Neural progenitor cell (in vitro differentiated cells): ENCODE measurements at regions not wholly inside any gene's neighbourhood (a gene's known extent, or its start where the extent isn't known, plus 50 kb on each side); places are given as distances from the start of the nearest gene placed in this dataset.
"Not testable (repeated sequence)": the region's sequence is repeated elsewhere in the genome, so short reads cannot be mapped to it uniquely, and the experiment has no call there.

Experiments used
- DNase-seq: peaks from one replicate; pipeline ENCODE4 v3.0.0-alpha.2; 2016; ENCODE audit warnings: low spot score
- H2AFZ ChIP-seq: fragments of 200-600 bp; sonication (generic); replicated peaks from 2 replicates; pipeline ENCODE4 v1.6.1; 2016; ENCODE audit warnings: antibody characterized with exemption
- H3F3A ChIP-seq: fragments of 200-600 bp; sonication (generic); 2 replicates; pipeline ENCODE4 v1.6.1; 2016; ENCODE audit warnings: antibody characterized with exemption, low read depth
- H3K27ac ChIP-seq: fragments of 200-600 bp; sonication (generic); 2 replicates; pipeline ENCODE4 v1.5.1; 2016; ENCODE audit warnings: mild to moderate bottlenecking
- H3K27me3 ChIP-seq: fragments of 200-600 bp; sonication (generic); 2 replicates; pipeline ENCODE4 v1.6.1; 2016; ENCODE audit warnings: mild to moderate bottlenecking, moderate library complexity
- H3K36me3 ChIP-seq: fragments of 200-600 bp; sonication (generic); 2 replicates; pipeline ENCODE4 v1.5.1; 2016
- H3K4me1 ChIP-seq: fragments of 200-600 bp; sonication (generic); 2 replicates; pipeline ENCODE4 v1.6.1; 2016; ENCODE audit warnings: mixed run types
- H3K4me2 ChIP-seq: fragments of 200-600 bp; sonication (generic); 2 replicates; pipeline ENCODE4 v1.6.1; 2016
- H3K4me3 ChIP-seq: fragments of 200-600 bp; sonication (generic); 2 replicates; pipeline ENCODE4 v1.5.1; 2016
- H3K79me2 ChIP-seq: fragments of 200-600 bp; sonication (generic); 2 replicates; pipeline ENCODE4 v1.6.1; 2016; ENCODE audit warnings: low read depth
- H3K9ac ChIP-seq: fragments of 200-600 bp; sonication (generic); 2 replicates; pipeline ENCODE4 v1.6.1; 2016
- H3K9me3 ChIP-seq: fragments of 200-600 bp; sonication (generic); 2 replicates; pipeline ENCODE4 v1.5.1; 2016; ENCODE audit warnings: low read depth
- H4K20me1 ChIP-seq: fragments of 200-600 bp; sonication (generic); 2 replicates; pipeline ENCODE4 v1.6.1; 2016; ENCODE audit warnings: low read depth
- H3K27ac Mint-ChIP-seq: 3 replicates; pipeline ENCODE4 v1.8.0; 2021; ENCODE audit warnings: mixed read lengths
- H3K27me3 Mint-ChIP-seq: 2 replicates; pipeline ENCODE4 v1.8.0; 2022; ENCODE audit warnings: low read depth, mild to moderate bottlenecking, inconsistent platforms, moderate library complexity, mixed read lengths; ENCODE audit not compliant: insufficient read depth
- H3K36me3 Mint-ChIP-seq: 3 replicates; pipeline ENCODE4 v1.8.0; 2021; ENCODE audit warnings: mixed read lengths
- H3K4me1 Mint-ChIP-seq: 3 replicates; pipeline ENCODE4 v1.8.0; 2021; ENCODE audit warnings: mixed read lengths
- H3K4me3 Mint-ChIP-seq: 3 replicates; pipeline ENCODE4 v1.8.0; 2021; ENCODE audit warnings: mild to moderate bottlenecking, moderate library complexity, mixed read lengths
- H3K9me3 Mint-ChIP-seq: 3 replicates; pipeline ENCODE4 v1.8.0; 2020; ENCODE audit warnings: mixed read lengths
- TF ChIP-seq, protein P1 (sequence below): fragments of 200-600 bp; sonication (generic); IDR thresholded peaks from 2 replicates; pipeline ENCODE4 v1.5.1; 2017; ENCODE audit warnings: antibody characterized with exemption, mild to moderate bottlenecking

DNA sequence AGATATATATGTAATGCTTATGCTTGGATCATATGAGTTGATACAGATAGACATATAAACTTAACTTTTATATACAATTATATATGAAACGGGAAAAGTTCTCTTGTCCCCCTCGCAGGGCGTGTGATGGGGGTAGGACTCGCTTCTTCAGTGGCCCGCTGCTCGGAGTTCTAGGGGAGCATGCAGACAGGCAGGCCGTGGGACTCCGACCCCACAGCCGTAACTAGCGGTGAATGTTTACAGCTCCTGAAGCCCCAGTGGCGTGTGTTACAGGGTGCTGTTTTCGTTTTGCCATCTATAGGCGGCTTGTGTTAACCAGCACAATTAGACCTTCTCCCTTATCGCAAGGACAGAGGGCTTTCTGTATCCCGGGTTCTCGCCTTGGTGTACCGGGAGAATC, 1899.8 kb downstream of the PCDH9 start:
- Histone ChIP-seq H3K27me3 (no peaks in the 10 kb centered on the region), H3K36me3 (no peaks in the 10 kb centered on the region), H2AFZ (no peak overlapping the region), H3K4me3 (no peak overlapping the region), H3K27ac (no peak overlapping the region), H4K20me1 (no peaks in the 10 kb centered on the region), H3K79me2 (no peaks in the 10 kb centered on the region), H3K9ac (no peak overlapping the region), H3K4me1 (no peaks in the 10 kb centered on the region), H3K9me3 (no peaks in the 10 kb centered on the region), H3F3A (no peaks in the 10 kb centered on the region), H3K4me2 (no peak overlapping the region)
- H3K4me3 Mint-ChIP-seq, result no peak overlapping the region
- TF ChIP-seq, protein P1, sequence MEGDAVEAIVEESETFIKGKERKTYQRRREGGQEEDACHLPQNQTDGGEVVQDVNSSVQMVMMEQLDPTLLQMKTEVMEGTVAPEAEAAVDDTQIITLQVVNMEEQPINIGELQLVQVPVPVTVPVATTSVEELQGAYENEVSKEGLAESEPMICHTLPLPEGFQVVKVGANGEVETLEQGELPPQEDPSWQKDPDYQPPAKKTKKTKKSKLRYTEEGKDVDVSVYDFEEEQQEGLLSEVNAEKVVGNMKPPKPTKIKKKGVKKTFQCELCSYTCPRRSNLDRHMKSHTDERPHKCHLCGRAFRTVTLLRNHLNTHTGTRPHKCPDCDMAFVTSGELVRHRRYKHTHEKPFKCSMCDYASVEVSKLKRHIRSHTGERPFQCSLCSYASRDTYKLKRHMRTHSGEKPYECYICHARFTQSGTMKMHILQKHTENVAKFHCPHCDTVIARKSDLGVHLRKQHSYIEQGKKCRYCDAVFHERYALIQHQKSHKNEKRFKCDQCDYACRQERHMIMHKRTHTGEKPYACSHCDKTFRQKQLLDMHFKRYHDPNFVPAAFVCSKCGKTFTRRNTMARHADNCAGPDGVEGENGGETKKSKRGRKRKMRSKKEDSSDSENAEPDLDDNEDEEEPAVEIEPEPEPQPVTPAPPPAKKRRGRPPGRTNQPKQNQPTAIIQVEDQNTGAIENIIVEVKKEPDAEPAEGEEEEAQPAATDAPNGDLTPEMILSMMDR, result no peak
- no peak overlapping the region for H3K27ac Mint-ChIP-seq
- no peaks in the 10 kb centered on the region for H3K4me1 Mint-ChIP-seq
- no peaks in the 10 kb centered on the region for H3K27me3 Mint-ChIP-seq
- DNase-seq, result no peak
- no peaks in the 10 kb centered on the region for H3K9me3 Mint-ChIP-seq
- no peaks in the 10 kb centered on the region for H3K36me3 Mint-ChIP-seq

DNA sequence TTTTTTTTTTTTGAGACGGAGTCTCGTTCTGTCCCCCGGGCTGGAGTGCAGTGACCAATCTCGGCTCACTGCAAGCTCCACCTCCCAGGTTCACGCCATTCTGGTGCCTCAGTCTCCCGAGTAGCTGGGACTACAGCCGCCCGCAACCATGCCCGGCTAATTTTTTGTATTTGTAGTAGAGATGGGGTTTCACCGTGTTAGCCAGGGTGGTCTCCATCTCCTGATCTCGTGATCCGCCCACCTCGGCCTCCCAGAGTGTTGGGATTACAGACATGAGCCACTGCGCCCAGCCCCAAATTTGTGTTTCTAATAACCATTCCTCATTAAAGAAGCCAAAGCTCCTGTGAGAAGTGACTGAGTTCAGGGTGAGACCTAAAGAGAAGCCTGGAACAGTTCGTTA, 1906.9 kb downstream of the PCDH9 start:
- H3K27ac ChIP-seq, H4K20me1 ChIP-seq, H3K4me1 Mint-ChIP-seq, H3K4me2 ChIP-seq, H3K9me3 Mint-ChIP-seq, H3K36me3 ChIP-seq, H3K27me3 ChIP-seq, H3K4me3 ChIP-seq, H3K9ac ChIP-seq, H3K4me1 ChIP-seq, DNase-seq, H3K79me2 ChIP-seq, H3K9me3 ChIP-seq, H3F3A ChIP-seq, H3K36me3 Mint-ChIP-seq, H2AFZ ChIP-seq, H3K4me3 Mint-ChIP-seq, H3K27me3 Mint-ChIP-seq, H3K27ac Mint-ChIP-seq: not testable (repeated sequence)

DNA sequence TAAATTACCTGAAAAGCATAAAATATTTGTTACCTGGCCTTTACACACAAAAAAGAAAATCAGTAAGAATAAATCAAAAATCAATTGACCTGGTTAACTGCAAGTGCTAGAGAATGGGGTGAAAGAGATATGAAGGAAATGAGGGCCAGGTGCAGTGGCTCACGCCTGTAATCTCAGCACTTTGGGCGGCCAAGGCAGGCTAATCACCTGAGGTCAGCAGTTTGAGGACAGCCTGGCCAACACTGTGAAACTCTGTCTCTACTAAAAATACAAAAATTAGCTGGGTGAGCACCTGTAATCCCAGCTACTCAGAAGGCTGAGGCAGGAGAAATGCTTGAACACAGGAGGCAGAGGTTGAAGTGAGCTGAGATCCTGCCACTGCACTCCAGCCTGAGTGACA, 1908.7 kb downstream of the PCDH9 start:
- not testable (repeated sequence) for H3K27me3 ChIP-seq, H3K4me3 Mint-ChIP-seq, H3K9me3 ChIP-seq, H3K79me2 ChIP-seq, H3K9me3 Mint-ChIP-seq, H3K4me2 ChIP-seq, H3K4me3 ChIP-seq, H3K4me1 ChIP-seq, H3K36me3 ChIP-seq, H3K36me3 Mint-ChIP-seq, H3K27ac Mint-ChIP-seq, H2AFZ ChIP-seq, H3F3A ChIP-seq, H3K4me1 Mint-ChIP-seq, H4K20me1 ChIP-seq, H3K9ac ChIP-seq, DNase-seq, H3K27me3 Mint-ChIP-seq, H3K27ac ChIP-seq

DNA sequence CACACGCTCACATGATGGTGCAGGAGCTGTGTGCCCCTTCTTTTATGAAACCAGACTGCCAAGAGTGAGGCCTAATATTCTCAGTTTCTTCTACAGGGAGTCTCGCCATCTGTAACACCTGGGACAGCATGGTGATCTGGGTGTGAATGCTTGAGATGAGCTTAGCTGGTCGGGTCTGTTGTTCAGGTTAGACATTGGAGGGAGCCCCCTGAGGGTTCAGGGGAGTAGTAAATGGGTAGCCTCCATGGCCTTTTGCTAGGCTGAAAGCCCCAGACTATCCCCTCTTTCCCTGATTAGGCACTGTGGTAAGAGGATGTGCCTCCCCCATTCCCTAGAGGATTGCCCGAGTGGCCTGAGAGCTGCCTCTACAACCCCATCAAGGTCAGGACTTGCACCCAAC, 1916.1 kb downstream of the PCDH9 start:
- no peak overlapping the region for H3K4me2 ChIP-seq
- no peak overlapping the region for H3K4me3 ChIP-seq
- Mint-ChIP-seq H3K9me3 (peaks cover 20% of the 10 kb centered on the region), H3K4me1 (no peaks in the 10 kb centered on the region), H3K27ac (no peak overlapping the region), H3K4me3 (no peak overlapping the region), H3K27me3 (no peaks in the 10 kb centered on the region), H3K36me3 (no peaks in the 10 kb centered on the region)
- no peaks in the 10 kb centered on the region for H4K20me1 ChIP-seq
- H3K9me3 ChIP-seq, result no peaks in the 10 kb centered on the region
- no peak overlapping the region for H3K27ac ChIP-seq
- H3K4me1 ChIP-seq, result no peaks in the 10 kb centered on the region
- H3F3A ChIP-seq, result no peaks in the 10 kb centered on the region
- no peaks in the 10 kb centered on the region for H3K79me2 ChIP-seq
- no peak overlapping the region for H2AFZ ChIP-seq
- no peak for DNase-seq
- H3K9ac ChIP-seq, result no peak overlapping the region
- no peaks in the 10 kb centered on the region for H3K36me3 ChIP-seq
- H3K27me3 ChIP-seq, result no peaks in the 10 kb centered on the region
- TF ChIP-seq, protein P1, result no peak
